Renal cortical epithelial cell (primary cell): ENCODE measurements at regions not wholly inside any gene's neighbourhood (a gene's known extent, or its start where the extent isn't known, plus 50 kb on each side); places are given as distances from the start of the nearest gene placed in this dataset.

Experiments used
- DNase-seq: peaks from one replicate; pipeline ENCODE4 v3.0.0-alpha.2; 2011; ENCODE audit warnings: low read depth

GRCh38 chr4:59068722-59069418, 1958.7 kb upstream of the IGFBP7 start:
- no peak for DNase-seq

- no peak for DNase-seq
Measured at GRCh38 chr4:59086410-59086809, 1976.2 kb upstream of the IGFBP7 start.

- no peak for DNase-seq
Measured at GRCh38 chr4:59091146-59092142, 1981.3 kb upstream of the IGFBP7 start.

- DNase-seq = no peak
Measured at GRCh38 chr4:59094505-59094904, 1984.3 kb upstream of the IGFBP7 start.

- no peak for DNase-seq
Measured at GRCh38 chr4:59102311-59102710, 1992.1 kb upstream of the IGFBP7 start.

- DNase-seq = no peak
Measured at GRCh38 chr4:59120287-59120814, 2010.2 kb upstream of the IGFBP7 start.

GRCh38 chr4:59122626-59123025, 2012.4 kb upstream of the IGFBP7 start:
- DNase-seq = no peak

- DNase-seq = no peak
Measured at GRCh38 chr4:59126159-59126558, 2016.0 kb upstream of the IGFBP7 start.

- DNase-seq = no peak
Measured at GRCh38 chr4:59127006-59127405, 2016.8 kb upstream of the IGFBP7 start.

GRCh38 chr4:59127743-59128142, 2017.6 kb upstream of the IGFBP7 start:
- DNase-seq = no peak

- no peak for DNase-seq
Measured at GRCh38 chr4:59135248-59135985, 2025.2 kb upstream of the IGFBP7 start.

GRCh38 chr4:59161249-59161648, 2038.9 kb upstream of the ADGRL3 start:
- DNase-seq = no peak

- no peak for DNase-seq
Measured at GRCh38 chr4:59175617-59176016, 2024.5 kb upstream of the ADGRL3 start.

- DNase-seq = no peak
Measured at GRCh38 chr4:59179372-59179771, 2020.8 kb upstream of the ADGRL3 start.

- no peak for DNase-seq
Measured at GRCh38 chr4:59180161-59180560, 2020.0 kb upstream of the ADGRL3 start.

- DNase-seq = no peak
Measured at GRCh38 chr4:59180969-59181368, 2019.2 kb upstream of the ADGRL3 start.

- DNase-seq = no peak
Measured at GRCh38 chr4:59195839-59196238, 2004.3 kb upstream of the ADGRL3 start.

GRCh38 chr4:59200992-59201391, 1999.1 kb upstream of the ADGRL3 start:
- DNase-seq = no peak

- no peak for DNase-seq
Measured at GRCh38 chr4:59217910-59218631, 1982.1 kb upstream of the ADGRL3 start.

- no peak for DNase-seq
Measured at GRCh38 chr4:59222221-59222620, 1977.9 kb upstream of the ADGRL3 start.

- no peak for DNase-seq
Measured at GRCh38 chr4:59223292-59223941, 1976.7 kb upstream of the ADGRL3 start.
